Transverse colon (tissue), 4 donors: ENCODE measurements at regions not wholly inside any gene's neighbourhood (a gene's known extent, or its start where the extent isn't known, plus 50 kb on each side); places are given as distances from the start of the nearest gene placed in this dataset.
"Not testable (repeated sequence)": the region's sequence is repeated elsewhere in the genome, so short reads cannot be mapped to it uniquely, and the experiment has no call there.

Source experiments
- EP300 ChIP-seq: sonication (generic); formaldehyde crosslinking; IDR thresholded peaks from one replicate; pipeline ENCODE4 v1.6.1; 2017; ENCODE audit warnings: antibody characterized with exemption, low read depth
- POLR2A ChIP-seq: fragments of 450-650 bp; IDR thresholded peaks from one replicate; pipeline ENCODE4 v1.6.1; 2016; ENCODE audit warnings: antibody characterized with exemption, mild to moderate bottlenecking, moderate library complexity
- POLR2AphosphoS5 ChIP-seq, 3 donors: sonication (generic); formaldehyde crosslinking; IDR thresholded peaks; one replicate each; pipeline ENCODE4 v1.6.1; 2016; ENCODE audit warnings: antibody characterized with exemption in 3 of 3
- TF ChIP-seq, protein P1 (sequence below), 5 experiments: fragments of 200-600 bp in 3 of 5; fragments of 450-650 bp in 2 of 5; sonication (generic) in 3 of 5; IDR thresholded peaks; 1 replicate in 2 of 5; 2 replicates in 3 of 5; pipeline ENCODE4 v1.5.1; 2016 to 2017; ENCODE audit warnings: antibody characterized with exemption in 5 of 5, inconsistent platforms in 3 of 5, mild to moderate bottlenecking in 2 of 5, moderate library complexity in 1 of 5

- TF ChIP-seq, protein P1, sequence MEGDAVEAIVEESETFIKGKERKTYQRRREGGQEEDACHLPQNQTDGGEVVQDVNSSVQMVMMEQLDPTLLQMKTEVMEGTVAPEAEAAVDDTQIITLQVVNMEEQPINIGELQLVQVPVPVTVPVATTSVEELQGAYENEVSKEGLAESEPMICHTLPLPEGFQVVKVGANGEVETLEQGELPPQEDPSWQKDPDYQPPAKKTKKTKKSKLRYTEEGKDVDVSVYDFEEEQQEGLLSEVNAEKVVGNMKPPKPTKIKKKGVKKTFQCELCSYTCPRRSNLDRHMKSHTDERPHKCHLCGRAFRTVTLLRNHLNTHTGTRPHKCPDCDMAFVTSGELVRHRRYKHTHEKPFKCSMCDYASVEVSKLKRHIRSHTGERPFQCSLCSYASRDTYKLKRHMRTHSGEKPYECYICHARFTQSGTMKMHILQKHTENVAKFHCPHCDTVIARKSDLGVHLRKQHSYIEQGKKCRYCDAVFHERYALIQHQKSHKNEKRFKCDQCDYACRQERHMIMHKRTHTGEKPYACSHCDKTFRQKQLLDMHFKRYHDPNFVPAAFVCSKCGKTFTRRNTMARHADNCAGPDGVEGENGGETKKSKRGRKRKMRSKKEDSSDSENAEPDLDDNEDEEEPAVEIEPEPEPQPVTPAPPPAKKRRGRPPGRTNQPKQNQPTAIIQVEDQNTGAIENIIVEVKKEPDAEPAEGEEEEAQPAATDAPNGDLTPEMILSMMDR (IDR thresholded peaks at IDR 0.05): not testable (repeated sequence)
- TF ChIP-seq POLR2A; POLR2AphosphoS5 (IDR thresholded peaks at IDR 0.05); EP300: not testable (repeated sequence)
Measured at GRCh38 chr2:34750742-34751141, 1151.6 kb upstream of the FAM98A start.
